HG03066 (cell line): ENCODE measurements at regions not wholly inside any gene's neighbourhood (a gene's known extent, or its start where the extent isn't known, plus 50 kb on each side); places are given as distances from the start of the nearest gene placed in this dataset.
"Not testable (repeated sequence)": the region's sequence is repeated elsewhere in the genome, so short reads cannot be mapped to it uniquely, and the experiment has no call there.

Source experiments
- ATAC-seq: cut with Tn5 transposase; IDR thresholded peaks from one replicate; pipeline ENCODE4 v1.9.1; 2021; ENCODE audit warnings: low read depth; ENCODE audit not compliant: unreplicated experiment

DNA sequence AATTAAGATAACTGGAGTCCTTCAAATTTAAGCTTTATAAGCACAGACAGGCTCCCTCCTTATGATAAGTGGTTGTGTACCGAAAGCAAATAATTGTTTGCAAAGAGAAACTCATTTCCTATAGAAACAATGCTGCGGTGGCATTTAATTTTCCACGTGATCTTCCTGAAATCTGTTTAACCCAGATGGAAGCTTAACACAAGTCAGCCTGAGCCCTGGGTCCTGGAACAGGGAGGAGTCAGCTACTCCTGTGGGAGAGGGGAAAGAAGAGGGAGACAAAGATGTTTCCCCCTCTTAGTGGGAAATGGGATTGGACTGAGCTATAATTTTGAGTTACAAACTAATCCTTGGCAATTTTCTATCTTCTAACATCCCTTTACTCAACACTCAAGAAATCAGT, 136.5 kb downstream of the ELOVL4 start:
- no peak for ATAC-seq

DNA sequence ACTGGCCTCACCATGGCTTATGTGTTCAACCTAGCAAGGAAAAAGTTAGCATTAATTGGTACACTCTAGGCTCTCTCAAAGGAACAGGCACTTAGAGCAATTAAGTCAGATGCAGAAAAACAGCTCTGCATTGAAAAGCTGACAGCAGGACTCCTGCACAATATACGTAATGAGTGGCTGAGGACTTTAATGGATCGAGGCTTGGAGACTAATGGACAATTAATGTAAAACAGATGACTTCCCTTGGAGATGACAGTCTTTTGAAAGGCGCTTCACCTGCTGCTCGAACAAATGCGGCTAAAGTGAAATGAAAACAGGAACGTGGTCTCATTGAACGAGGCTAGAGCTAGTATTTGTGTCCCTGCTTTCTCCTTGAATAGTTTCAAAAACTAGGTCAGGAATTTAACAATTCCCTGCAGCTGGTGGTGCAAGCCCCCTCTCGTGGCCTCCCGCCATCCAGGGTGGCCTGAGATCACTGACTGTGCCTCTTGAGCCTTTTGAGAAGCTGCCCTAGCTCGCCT, 137.1 kb downstream of the ELOVL4 start:
- no peak for ATAC-seq

DNA sequence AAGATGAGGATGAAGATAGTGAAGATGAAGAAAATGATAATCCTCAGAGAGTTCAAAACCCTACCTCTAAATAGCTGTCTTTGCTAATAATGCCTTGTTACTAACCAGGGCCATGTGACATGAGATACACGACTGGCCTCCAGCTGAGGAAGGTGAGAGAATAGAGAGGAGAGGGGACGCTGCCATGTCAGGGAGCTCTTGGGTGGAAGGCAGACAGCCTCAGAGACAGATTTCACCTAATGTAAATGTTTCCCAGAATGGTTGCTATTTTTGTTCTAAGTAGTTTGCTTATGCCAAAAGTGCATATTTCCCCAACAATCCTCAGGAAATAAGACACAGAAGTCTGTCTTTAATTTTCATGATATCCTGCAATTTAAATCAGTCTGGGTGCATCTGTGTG, 138.4 kb downstream of the ELOVL4 start:
- no peak for ATAC-seq

DNA sequence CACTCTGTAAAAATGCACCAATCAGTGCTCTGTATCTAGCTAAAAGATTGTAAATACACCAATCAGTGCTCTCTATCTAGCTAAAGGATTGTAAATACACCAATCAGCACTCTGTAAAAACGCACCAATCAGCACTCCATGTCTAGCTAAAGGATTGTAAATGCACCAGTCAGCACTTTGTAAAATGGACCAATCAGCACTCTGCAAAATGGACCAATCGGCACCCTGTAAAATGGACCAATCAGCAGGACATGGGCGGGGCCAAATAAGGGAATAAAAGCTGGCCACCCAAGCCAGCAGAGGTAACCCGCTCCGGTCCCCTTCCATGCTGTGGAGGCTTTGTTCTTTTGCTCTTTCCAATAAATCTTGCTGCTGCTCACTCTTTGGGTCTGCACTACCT, 140.7 kb downstream of the ELOVL4 start:
- not testable (repeated sequence) for ATAC-seq

DNA sequence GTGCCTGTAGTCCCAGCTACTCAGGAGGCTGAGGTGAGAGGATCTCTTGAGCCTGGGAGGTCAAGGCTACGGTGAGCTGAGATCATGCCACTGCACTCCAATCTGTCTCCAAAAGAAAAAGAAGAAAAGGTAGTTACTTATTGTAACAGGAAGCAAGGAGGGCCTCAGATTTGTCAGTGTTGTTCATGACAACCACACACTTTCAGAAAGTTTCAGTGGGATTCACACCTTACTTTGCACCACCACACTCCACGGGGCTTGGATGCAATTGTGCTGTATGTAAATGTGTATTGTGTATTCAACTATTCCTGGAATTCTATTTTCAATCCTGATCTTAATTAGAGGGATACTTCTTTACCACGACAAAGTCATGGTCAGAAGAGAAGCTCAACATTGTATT, 142.6 kb downstream of the ELOVL4 start:
- no peak for ATAC-seq

DNA sequence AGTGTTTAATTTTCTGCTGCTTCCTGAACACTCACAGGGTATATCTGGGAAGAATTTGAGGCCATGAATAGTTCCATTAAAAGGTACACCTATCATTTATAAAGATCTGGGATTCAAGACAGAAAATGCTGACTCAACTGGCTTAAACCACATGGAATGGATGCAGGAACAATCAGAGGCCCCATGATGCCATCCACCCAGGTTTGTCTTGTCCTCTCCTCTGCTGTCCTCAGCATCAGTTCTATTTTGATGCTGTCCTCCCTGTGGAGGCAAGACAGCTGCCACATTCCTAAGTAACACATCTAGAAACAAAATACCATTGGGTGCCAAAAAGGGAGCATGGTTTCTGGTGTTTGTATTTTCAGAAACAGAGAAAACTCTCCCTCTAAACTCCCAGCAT, 143.4 kb downstream of the ELOVL4 start:
- ATAC-seq: no peak

DNA sequence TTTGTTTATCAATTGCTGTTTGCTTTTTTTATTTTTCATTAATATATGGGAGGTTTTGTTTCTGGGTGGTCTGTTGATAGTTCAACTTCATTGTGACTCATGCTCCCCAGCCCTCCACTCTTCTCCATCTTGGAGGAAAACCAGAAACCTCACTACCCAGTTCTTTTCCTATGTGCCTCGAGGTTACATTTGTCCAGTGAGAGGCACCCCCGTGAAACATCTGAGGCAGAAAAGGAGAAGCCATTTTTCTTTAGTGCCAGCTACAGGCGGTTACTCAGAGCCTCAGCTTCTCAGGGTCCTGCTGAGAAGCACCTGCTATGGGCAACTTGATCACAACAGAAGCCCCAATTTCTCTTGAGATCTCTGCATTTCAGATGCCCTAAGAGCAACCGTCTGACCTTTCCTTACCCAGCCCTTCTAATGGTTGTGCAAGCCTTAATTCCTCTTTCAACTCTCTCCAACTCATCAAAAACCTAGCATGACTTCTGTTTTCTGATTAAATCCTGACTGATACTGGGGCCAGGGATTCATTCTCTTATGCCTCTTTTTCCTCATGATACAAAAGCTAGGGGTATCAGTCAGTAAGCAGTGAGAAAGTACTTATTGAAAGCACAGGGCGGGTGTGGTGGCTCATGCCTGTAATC, 144.6 kb downstream of the ELOVL4 start:
- ATAC-seq: no peak

DNA sequence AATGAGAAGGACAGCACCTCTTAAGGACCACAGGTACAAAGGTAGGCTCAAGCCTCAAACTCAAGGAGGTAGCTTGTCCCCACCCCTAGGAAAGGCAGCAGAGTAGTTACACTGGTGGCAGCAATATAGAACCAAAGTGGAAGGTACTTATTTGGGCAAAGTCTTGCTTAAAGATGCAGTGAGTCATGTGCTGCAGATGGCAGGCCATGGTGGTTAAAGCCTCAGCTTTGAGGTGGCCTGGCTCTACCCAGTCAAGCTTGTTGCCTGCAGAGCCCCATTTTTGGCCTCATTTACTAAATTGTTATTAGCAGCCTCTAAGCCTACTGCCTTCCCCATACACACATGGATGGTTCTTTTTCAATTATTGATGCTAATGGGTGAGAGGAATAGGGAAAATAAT, 146.0 kb downstream of the ELOVL4 start:
- ATAC-seq: no peak

DNA sequence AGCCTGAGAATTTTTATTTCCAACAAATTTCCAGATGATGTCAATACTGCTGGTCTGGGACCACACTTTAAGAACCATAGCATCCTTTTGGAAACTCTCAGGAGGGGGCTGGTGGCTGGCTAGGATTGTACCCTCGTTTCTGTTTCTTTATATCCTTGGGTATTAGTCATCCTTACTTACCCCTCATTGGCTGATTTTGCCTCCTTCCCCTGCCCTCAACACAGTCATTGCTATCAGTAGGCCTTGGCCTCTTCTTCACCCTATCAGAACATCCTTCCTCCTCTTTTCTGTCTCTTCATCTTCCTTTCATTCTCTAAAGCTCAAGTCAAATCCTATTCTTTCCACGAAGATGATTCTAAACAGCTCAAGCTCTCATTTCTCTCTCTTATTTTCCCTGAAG, 148.5 kb downstream of the ELOVL4 start:
- no peak for ATAC-seq

DNA sequence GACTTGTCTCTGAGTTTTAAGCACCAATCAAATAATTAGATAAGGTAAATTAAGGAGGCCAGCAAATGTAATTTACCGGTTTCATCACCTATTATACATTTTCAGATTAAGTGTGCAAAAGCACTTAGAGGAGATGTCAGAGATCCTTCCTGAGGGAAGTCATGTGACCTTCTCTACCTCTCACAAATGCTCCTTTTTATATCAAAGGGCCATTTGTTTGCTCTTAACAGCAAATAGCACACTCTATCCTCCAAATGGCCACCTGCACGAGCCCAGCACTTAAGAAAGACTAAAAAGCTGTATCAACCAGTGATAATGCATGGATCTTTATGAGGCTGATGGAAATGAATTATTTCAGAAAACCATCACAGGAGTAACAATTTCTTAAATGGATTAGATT, 149.4 kb downstream of the ELOVL4 start:
- ATAC-seq: no peak

DNA sequence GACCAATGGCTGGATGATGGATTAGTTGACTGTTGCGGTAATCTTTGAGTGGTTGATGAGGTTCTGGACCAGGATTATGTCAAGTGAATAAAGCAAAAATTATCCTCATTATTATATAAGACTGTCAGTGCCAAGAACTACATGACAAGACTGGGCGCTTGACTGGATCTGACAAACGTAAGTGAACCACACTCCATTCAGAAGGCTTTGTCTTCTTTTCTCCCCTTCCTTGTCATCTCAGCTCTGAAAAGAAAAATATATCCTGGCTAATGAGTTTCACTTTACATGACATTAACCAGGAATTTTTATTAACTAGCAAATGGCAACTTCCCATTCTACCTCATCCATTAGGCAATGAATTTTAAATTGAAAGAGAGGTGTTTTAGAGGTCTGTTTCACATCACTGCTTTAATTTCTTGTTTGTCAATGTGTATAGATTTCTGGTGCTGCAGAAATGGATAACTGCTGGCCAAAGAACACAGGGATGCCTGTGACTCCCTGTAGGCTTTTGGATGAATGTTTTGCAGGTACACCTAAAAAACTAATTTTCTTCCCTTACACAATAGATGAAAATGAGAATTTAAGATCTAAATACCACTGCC, 150.1 kb downstream of the ELOVL4 start:
- no peak for ATAC-seq

DNA sequence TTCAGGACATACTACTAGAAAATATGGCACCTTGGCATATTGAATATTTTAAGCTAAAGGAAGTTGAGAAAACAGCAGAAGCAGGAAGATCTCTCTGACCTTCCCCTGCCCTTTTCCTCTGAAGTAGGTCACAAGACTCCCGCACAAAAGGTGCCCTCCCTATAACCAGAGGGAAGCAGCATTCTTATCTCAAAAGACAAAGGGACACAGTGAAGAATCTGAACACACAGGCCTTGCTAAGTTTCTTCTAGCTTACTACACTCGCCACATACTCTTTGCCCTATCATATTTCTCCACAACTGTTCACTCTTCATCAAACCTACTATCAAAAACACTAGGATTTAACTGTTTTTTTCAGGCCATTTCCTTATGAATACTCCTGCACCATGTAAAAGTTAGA, 151.2 kb downstream of the ELOVL4 start:
- no peak for ATAC-seq

DNA sequence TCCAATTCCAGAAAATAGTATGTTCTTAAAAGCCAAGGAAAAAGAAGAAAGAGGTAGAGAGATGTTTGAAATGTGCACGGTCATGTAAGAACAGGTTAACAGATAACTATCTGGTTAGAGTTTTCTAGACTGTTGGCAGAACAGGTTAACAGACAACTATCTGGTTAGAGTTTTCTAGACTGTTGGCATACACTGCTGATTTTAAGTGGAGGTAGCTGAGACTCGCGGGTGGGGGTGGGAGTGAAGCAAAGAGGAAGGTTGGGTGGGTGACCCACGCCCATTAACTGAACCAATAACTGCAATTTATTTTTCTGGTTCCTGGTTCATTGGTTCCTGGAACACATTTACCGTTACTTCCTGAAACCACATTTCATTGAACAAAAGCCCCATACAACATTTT, 157.5 kb downstream of the ELOVL4 start:
- ATAC-seq: no peak

DNA sequence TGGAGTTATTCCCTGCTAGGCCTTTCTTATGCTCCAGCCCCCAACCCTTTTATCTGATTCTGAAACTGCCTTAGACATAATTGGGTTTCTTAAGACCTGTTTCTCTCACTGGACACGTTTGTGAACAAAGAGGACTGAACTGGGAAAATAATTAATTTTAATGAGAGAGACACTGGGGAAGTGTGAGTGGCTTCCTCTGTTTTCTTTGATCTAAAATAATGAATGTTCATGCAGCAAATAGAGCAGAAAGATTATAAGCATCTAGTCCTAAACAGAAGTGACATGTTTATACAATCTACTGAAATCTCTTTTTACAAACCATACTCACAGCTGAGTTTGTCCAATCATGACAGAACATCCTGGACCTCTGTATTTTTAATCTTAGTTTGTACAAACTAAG, 157.6 kb downstream of the SH3BGRL2 start:
- no peak for ATAC-seq

DNA sequence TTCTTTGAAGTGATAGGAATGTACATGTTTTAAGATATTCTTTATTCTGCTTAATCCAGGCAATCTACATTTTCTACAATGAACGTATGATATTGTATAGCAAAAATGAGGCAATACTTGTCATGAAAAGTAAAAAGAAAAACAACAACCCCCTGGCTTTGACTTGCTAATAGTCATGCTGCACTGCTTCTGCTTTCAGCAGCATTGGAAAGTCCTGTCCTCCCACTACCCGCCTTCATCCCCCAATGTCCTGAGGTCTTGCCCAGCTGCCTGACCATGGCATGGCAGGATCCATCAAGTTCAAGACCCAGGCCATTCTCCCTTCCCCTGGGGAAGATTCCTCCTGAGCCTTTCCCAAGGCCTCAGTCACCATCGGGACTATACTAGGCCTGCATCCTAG, 156.5 kb downstream of the SH3BGRL2 start:
- ATAC-seq: no peak

DNA sequence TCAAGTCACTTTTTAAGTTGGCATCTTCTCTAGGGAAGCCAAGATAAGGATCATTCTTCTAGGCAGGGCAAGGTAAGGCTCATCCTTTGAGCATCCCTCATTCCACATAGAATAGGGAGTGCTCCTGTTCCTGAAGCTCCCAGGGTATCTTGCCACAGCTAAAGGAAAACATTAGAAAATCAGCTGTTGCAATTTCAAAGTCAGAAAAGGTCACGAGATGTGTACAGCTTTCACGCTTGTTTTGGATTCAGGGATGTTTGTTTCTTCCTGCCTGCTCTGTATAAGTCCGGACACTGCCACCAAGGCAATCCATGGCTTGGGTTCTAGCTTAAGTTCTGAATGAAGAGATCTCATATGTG, 153.2 kb downstream of the SH3BGRL2 start:
- ATAC-seq: no peak

DNA sequence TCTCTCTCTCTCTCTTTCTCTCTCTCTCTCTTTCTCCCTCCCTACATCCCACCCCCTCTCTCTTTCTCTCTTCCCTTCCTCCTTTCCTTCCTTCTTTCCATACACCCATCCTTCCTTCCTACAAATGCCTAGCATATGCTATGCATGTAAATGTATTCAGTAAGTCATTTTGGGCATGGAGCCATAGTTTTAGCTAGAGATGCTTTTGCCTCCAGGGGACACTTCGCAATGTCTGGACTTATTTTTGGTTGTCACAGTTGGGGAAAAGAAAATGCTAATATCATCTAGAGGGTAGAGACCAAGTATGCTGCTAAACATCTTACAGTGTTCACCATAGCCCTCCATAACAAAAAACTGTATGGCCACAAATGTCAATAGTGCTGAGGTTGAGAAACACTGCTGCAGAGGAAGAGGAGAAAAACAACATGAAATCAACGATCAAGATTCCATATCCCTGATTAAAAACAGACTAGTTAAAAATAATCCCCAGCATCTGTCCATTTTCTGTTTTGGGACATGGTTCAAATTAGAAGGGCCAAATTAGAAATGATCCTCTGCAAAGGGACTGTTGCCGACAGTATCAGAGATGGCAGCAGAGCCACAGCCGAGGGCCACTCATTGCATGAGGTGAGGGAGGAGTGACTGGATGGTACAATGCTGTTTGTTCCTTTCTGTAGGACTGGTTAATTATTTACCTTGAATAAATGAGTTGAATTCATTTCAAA, 152.7 kb downstream of the SH3BGRL2 start:
- ATAC-seq: no peak

DNA sequence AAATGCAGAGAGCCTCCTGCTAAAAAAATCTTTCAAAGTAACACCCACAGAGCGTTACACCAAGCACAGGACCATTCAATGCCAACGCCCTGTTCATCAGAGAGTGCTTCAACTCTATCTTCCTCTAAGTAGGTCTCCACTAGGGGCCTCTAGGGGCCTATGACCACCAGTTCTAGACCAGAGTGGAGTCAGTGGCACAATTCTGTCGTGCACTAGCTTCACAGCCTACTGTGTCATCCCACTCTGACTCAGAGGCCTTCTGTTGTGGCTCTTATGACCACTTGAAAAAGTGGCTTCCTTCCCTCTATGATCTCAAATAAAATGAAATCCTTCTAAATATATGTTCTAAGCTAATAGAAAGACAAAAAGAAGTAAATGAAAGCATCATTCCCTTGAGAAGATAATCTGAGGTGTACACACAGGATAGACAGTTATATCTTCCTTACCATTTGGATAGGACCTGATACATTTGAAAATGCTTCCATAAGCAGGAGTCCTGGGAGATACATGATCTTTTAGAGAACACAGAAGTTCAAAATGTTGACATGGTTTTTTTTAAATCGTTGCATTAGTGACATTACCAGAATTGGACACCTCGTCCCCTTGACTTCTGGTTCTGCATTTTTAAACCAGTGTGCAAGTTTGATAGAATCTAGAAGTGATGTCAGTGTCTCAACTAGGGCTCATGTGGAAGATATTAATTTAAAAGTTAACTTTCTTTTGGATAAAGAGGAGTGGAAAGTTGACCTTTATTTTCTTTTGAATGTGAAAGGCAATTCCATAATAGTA, 151.9 kb downstream of the SH3BGRL2 start:
- ATAC-seq: no peak

DNA sequence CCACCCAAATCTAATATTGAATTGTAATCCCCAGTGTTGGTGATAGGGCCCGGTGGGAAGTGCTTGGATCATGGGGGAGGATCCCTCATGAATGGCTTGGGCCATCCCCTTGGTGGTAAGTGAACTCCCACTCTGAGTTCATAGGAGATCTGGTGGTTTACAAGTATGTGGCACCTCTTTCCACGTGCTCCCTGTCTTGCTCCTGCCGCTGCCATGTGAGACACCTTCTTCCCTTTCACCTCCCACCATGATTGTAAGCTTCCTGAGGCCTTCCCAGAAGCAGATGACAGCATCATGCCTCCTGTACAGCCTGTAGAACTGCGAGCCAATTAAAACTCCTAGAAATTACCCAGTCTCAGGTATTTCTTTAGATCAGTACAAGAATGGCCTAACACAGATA, 150.8 kb downstream of the SH3BGRL2 start:
- ATAC-seq: no peak

DNA sequence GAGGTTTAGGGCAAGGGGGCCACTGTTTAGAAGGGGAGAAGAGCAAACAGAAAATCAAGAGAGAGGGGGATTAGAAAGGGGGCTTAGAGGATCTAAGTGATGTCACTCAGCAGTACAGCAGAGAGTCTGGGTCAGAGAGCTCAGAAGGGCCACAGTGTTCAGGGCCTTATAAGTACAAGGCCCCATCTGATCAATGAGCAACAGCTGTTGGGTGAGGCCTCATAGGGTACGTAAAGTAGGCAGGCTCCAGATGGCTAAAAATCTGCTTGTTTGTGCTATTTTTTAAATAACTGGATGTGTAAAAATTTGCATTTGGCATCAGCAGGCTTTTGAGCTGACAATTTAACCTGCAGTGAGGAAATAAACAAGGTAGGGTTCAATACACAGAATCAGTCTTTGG, 149.8 kb downstream of the SH3BGRL2 start:
- ATAC-seq: no peak

DNA sequence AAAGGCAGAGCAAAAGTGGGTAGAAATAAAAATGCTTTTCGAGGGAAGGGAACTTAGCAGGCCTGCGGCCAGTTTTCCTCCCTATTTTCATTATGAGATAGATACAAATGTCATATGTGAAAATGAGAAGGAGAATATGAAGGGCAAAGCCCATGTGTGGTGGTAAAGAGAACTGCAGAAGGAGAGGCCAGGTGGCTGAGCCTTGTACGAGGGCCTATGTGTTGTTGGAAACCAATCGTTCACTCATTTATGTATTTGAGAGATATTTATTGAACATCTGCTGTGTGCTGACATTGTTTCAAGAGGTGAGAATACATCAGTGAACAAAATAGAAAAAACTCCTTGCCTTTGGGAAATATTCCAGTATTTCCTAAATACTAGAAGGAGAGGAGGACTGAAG, 147.7 kb downstream of the SH3BGRL2 start:
- no peak for ATAC-seq
